Ovary (tissue), 3 donors: ENCODE measurements at regions not wholly inside any gene's neighbourhood (a gene's known extent, or its start where the extent isn't known, plus 50 kb on each side); places are given as distances from the start of the nearest gene placed in this dataset.

Source experiments
- CTCF ChIP-seq, 3 donors: fragments of 450-650 bp in 2 of 3; fragments of 200-600 bp in 1 of 3; IDR thresholded peaks; one replicate each; pipeline versions ENCODE4 v1.5.1 to v1.8.0; 2016 to 2022; ENCODE audit warnings: antibody characterized with exemption in 3 of 3, mild to moderate bottlenecking in 1 of 3
- EP300 ChIP-seq: sonication (generic); formaldehyde crosslinking; IDR thresholded peaks from one replicate; pipeline ENCODE4 v1.6.1; 2017; ENCODE audit warnings: antibody characterized with exemption
- donor health status: DM: no; HTN: no; CAD: no.

GRCh38 chr6:91654357-91654756 lies 1067.5 kb upstream of the MAP3K7 start:
- no peak for TF ChIP-seq CTCF (IDR thresholded peaks at IDR 0.05)
- no peak for TF ChIP-seq EP300
